PC-9 (cell line): ENCODE measurements at regions not wholly inside any gene's neighbourhood (a gene's known extent, or its start where the extent isn't known, plus 50 kb on each side); places are given as distances from the start of the nearest gene placed in this dataset.

Experiments
- BruUV-seq: library from RNA; stranded (reverse); fragments of 400-500 nt; replicated peaks from 2 replicates; lab custom pipeline; 2021; lab: Mats Ljungman, UMichigan
- CTCF ChIA-PET: fragments of 300-600 bp; sonication (Branson Sonifier 250); formaldehyde crosslinking; loops from one replicate; lab custom pipeline; 2022; ENCODE audit warnings: antibody characterized with exemption; lab: Charles Lee
- POLR2A ChIA-PET: fragments of 300-600 bp; sonication (Branson Sonifier 250); formaldehyde crosslinking; loops from one replicate; lab custom pipeline; 2022; ENCODE audit warnings: antibody characterized with exemption; ENCODE audit not compliant: unreplicated experiment; lab: Charles Lee
- DNase-seq, 2 experiments: peaks; one replicate each; pipeline versions ENCODE4 v3.0.0 to v3.0.0-alpha.2; 2015 to 2022; ENCODE audit warnings: mixed read lengths in 1 of 2
- H2AFZ ChIP-seq: fragments of 200-600 bp; sonication (generic); 2 replicates; pipeline ENCODE4 v1.8.1; 2017; ENCODE audit warnings: antibody characterized with exemption
- H3F3A ChIP-seq: fragments of 200-600 bp; sonication (generic); 2 replicates; pipeline ENCODE4 v1.8.1; 2017; ENCODE audit warnings: antibody characterized with exemption, mild to moderate bottlenecking, low read depth; ENCODE audit not compliant: insufficient read depth
- H3K27ac ChIP-seq: fragments of 200-600 bp; sonication (generic); 2 replicates; pipeline ENCODE4 v1.6.1; 2016; ENCODE audit warnings: mixed run types
- H3K27me3 ChIP-seq: fragments of 200-600 bp; sonication (generic); 2 replicates; pipeline ENCODE4 v1.6.1; 2016; ENCODE audit warnings: low read depth, mixed run types; ENCODE audit not compliant: insufficient read depth
- H3K36me3 ChIP-seq: fragments of 200-600 bp; sonication (generic); 2 replicates; pipeline ENCODE4 v1.6.1; 2016; ENCODE audit warnings: low read depth, mixed run types
- H3K4me1 ChIP-seq: fragments of 200-600 bp; sonication (generic); replicated peaks from 2 replicates; pipeline ENCODE4 v1.6.1; 2016; ENCODE audit warnings: mixed run types; ENCODE audit not compliant: insufficient read depth
- H3K4me2 ChIP-seq: fragments of 200-600 bp; sonication (generic); 2 replicates; pipeline ENCODE4 v1.6.1; 2017; ENCODE audit warnings: mixed run types
- H3K4me3 ChIP-seq: fragments of 200-600 bp; sonication (generic); 2 replicates; pipeline ENCODE4 v1.6.1; 2016; ENCODE audit warnings: mixed run types
- H3K79me2 ChIP-seq: fragments of 200-600 bp; sonication (generic); 2 replicates; pipeline ENCODE4 v1.6.1; 2017; ENCODE audit warnings: low read depth, mixed run types
- H3K9me2 ChIP-seq: fragments of 200-600 bp; sonication (generic); 2 replicates; pipeline ENCODE4 v1.8.1; 2017; ENCODE audit warnings: mild to moderate bottlenecking; ENCODE audit not compliant: insufficient read depth
- H3K9me3 ChIP-seq: fragments of 200-600 bp; sonication (generic); 2 replicates; pipeline ENCODE4 v1.8.1; 2016; ENCODE audit warnings: low read depth; ENCODE audit not compliant: insufficient read depth
- H4K20me1 ChIP-seq: fragments of 200-600 bp; sonication (generic); 2 replicates; pipeline ENCODE4 v1.8.1; 2017; ENCODE audit not compliant: insufficient read depth
- EZH2 ChIP-seq: fragments of 200-600 bp; sonication (generic); IDR thresholded peaks from 2 replicates; pipeline ENCODE4 v1.8.0; 2017; ENCODE audit warnings: antibody characterized with exemption, low read depth
- intact Hi-C: fragments of 100-400 bp; cut with micrococcal nuclease; formaldehyde crosslinking; loops from one replicate; pipeline ENCODE4 v1.10.0; 2022; ENCODE audit not compliant: unreplicated experiment
- TF ChIP-seq, protein P1 (sequence below): fragments of 200-600 bp; sonication (generic); conservative IDR thresholded peaks from 2 replicates; pipeline ENCODE4 v1.6.1; 2017; ENCODE audit warnings: mixed run types, antibody characterized with exemption, mild to moderate bottlenecking, moderate library complexity

DNA sequence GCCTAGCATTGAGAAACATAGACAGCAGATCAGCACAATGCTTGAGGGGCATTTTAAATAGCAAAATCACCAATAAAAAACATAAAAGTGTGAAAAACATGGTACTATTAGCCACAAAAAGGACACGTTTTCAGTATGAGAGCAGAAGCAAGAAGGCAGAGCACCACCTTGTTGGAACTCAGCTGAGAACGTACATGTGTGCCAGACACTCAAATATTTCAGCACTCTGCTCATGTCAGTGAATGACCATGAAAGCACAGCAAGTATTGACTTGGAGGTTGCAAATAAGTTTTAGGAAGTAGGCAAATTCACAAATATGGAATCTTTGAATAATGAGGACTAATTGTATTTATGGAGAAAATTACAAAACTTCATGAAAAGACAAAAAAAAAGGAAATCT, 193.4 kb upstream of the PKN2 start:
- Histone ChIP-seq H2AFZ (no peak overlapping the region), H3K4me3 (no peak overlapping the region), H3F3A (no peaks in the 10 kb centered on the region), H3K36me3 (no peaks in the 10 kb centered on the region), H3K27ac (no peak overlapping the region), H3K27me3 (no peaks in the 10 kb centered on the region), H4K20me1 (no peaks in the 10 kb centered on the region), H3K4me1 (peaks cover 8% of the 10 kb centered on the region), H3K9me3 (no peaks in the 10 kb centered on the region), H3K79me2 (no peaks in the 10 kb centered on the region), H3K9me2 (no peaks in the 10 kb centered on the region; the same call in 1 of the 2 replicates), H3K4me2 (no peak overlapping the region)
- no peak for TF ChIP-seq EZH2
- TF ChIP-seq, protein P1, sequence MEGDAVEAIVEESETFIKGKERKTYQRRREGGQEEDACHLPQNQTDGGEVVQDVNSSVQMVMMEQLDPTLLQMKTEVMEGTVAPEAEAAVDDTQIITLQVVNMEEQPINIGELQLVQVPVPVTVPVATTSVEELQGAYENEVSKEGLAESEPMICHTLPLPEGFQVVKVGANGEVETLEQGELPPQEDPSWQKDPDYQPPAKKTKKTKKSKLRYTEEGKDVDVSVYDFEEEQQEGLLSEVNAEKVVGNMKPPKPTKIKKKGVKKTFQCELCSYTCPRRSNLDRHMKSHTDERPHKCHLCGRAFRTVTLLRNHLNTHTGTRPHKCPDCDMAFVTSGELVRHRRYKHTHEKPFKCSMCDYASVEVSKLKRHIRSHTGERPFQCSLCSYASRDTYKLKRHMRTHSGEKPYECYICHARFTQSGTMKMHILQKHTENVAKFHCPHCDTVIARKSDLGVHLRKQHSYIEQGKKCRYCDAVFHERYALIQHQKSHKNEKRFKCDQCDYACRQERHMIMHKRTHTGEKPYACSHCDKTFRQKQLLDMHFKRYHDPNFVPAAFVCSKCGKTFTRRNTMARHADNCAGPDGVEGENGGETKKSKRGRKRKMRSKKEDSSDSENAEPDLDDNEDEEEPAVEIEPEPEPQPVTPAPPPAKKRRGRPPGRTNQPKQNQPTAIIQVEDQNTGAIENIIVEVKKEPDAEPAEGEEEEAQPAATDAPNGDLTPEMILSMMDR = no peak
- ChIA-PET CTCF (no interaction called here), POLR2A (no interaction called here)
- no peak for DNase-seq
- intact Hi-C loops = no loop called here
- BruUV-seq = no TSS peak

DNA sequence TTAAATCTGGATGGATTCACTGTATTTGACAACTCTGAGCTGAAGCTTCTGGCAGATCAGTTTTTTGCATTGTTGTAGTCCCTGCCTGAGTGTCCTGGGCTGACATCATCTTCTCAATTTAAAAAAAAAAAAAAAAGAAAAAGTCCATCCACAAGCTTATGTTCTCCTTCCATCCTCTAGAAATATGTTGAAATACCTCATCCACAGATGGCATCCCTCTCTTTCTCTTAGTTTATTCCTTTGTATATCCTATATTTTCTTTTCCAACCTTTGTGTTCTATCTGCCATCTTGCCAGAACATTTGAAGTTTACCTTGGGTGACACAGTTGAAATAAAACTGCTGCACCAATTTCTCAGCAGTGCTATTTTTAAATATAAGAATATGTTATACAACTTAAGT, 184.4 kb upstream of the PKN2 start:
- intact Hi-C loops = no loop called here
- no TSS peak for BruUV-seq
- CTCF ChIA-PET = no interaction called here

DNA sequence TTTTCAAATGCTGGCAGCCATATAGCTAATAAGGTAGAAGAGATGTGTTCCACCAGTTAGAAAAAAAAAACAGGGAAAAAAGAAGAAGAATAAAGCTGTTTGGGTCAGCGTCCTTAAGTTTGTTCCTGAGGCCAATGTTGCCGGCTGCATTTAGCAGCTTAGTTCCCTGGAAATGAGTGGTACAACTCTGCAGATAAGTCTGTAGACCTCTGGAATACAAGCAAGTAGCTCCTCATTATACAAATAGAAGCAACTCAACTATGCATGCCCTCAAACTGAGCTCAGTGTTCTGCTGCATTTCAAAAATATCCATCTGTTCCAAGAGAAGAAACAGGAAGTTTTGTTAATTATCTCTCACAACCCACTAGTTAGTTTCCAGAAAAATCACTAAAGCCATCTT, 181.2 kb upstream of the PKN2 start:
- Histone ChIP-seq H3K27ac (no peak overlapping the region), H3K9me2 (no peaks in the 10 kb centered on the region), H3K27me3 (no peaks in the 10 kb centered on the region), H3F3A (no peaks in the 10 kb centered on the region), H3K36me3 (no peaks in the 10 kb centered on the region), H3K9me3 (no peaks in the 10 kb centered on the region), H3K4me2 (no peak overlapping the region), H3K4me1 (no peaks in the 10 kb centered on the region), H2AFZ (no peak overlapping the region), H4K20me1 (no peaks in the 10 kb centered on the region), H3K4me3 (no peak overlapping the region), H3K79me2 (no peaks in the 10 kb centered on the region)
- CTCF ChIA-PET = no interaction called here
- no TSS peak for BruUV-seq
- POLR2A ChIA-PET = no interaction called here
- TF ChIP-seq, protein P1 = no peak
- no peak for TF ChIP-seq EZH2
- intact Hi-C loops = no loop called here
- no peak for DNase-seq

More for the DNA sequence above, 184.4 kb upstream of the PKN2 start:
- Histone ChIP-seq H3K4me2 (no peak overlapping the region), H3K79me2 (no peaks in the 10 kb centered on the region), H3K4me3 (no peak overlapping the region), H4K20me1 (no peaks in the 10 kb centered on the region), H3K4me1 (no peaks in the 10 kb centered on the region), H3K27ac (no peak overlapping the region), H3K36me3 (no peaks in the 10 kb centered on the region), H2AFZ (no peak overlapping the region), H3K27me3 (no peaks in the 10 kb centered on the region), H3K9me2 (no peaks in the 10 kb centered on the region), H3K9me3 (no peaks in the 10 kb centered on the region), H3F3A (no peaks in the 10 kb centered on the region)
- DNase-seq = no peak
- TF ChIP-seq, protein P1 = no peak
- TF ChIP-seq EZH2 = no peak
- POLR2A ChIA-PET = no interaction called here
